Ovary (tissue), 7 donors: ENCODE measurements at regions not wholly inside any gene's neighbourhood (a gene's known extent, or its start where the extent isn't known, plus 50 kb on each side); places are given as distances from the start of the nearest gene placed in this dataset.
A peak's percentile ranks its signal among the peaks of the same experiment; 100 is the strongest.

Source experiments
- DNase-seq, 5 donors: peaks; one replicate each; pipeline ENCODE4 v3.0.0-alpha.2; 2019 to 2020
- H3K27ac ChIP-seq, 2 donors: fragments of 200-600 bp; one replicate each; pipeline versions ENCODE4 v1.5.1 to v1.8.0; 2019 to 2022
- H3K27me3 ChIP-seq: fragments of 200-600 bp; one replicate; pipeline ENCODE4 v1.8.0; 2022
- H3K36me3 ChIP-seq: fragments of 200-600 bp; sonication (generic); one replicate; pipeline ENCODE4 v1.5.1; 2019
- H3K4me1 ChIP-seq: one replicate; pipeline ENCODE4 v1.8.1; 2013; ENCODE audit warnings: mild to moderate bottlenecking, moderate library complexity; ENCODE audit not compliant: insufficient read depth
- H3K4me3 ChIP-seq: fragments of 200-600 bp; sonication (generic); one replicate; pipeline ENCODE4 v1.5.1; 2017
- H3K9me3 ChIP-seq, 2 donors: fragments of 200-600 bp in 1 of 2; sonication (generic) in 1 of 2; one replicate each; pipeline versions ENCODE4 v1.5.1 to v1.8.1; 2013 to 2019; ENCODE audit warnings: mild to moderate bottlenecking in 1 of 2, moderate library complexity in 1 of 2
- EP300 ChIP-seq: sonication (generic); formaldehyde crosslinking; IDR thresholded peaks from one replicate; pipeline ENCODE4 v1.6.1; 2017; ENCODE audit warnings: antibody characterized with exemption
- POLR2A ChIP-seq: fragments of 450-650 bp; IDR thresholded peaks from one replicate; pipeline ENCODE4 v1.6.1; 2017; ENCODE audit warnings: antibody characterized with exemption, mild to moderate bottlenecking, moderate library complexity
- WGBS, 3 donors: extraction: QIAGEN DNeasy Blood & Tissue Kit in 1 of 3; methylation state at CpG; one replicate each; pipeline versions ENCODE4 v1.1.5 to v1.1.7; 2013 to 2017; 5-methylcytosine and 5-hydroxymethylcytosine counted together
- intact Hi-C, 4 donors: fragments of 100-400 bp; cut with DNase I; formaldehyde crosslinking; loops; one replicate each; pipeline versions ENCODE4 v1.11.0 to v1.15.1; 2022 to 2023
- TF ChIP-seq, protein P1 (sequence below), 3 donors: fragments of 450-650 bp in 2 of 3; fragments of 200-600 bp in 1 of 3; IDR thresholded peaks; one replicate each; pipeline versions ENCODE4 v1.5.1 to v1.8.0; 2016 to 2022; ENCODE audit warnings: antibody characterized with exemption in 3 of 3, mild to moderate bottlenecking in 1 of 3
- donor health status: DM: no; HTN: no; CAD: no; lungs with moderate emphysema.
- donor health status: DM: no; HTN: no; CAD: no.
- donor health status: Bipolar disorder and iron deficiency.
- donor health status: DM: no; HTN: no; CAD: no.
- donor health status: DM: yes; HTN: yes; CAD: no.

- intact Hi-C loops = no loop called here
These were observed 109.6 kb downstream of the EFNB1 start for GRCh38 chrX:68938244-68939004.

GRCh38 chrX:68937581-68937980 is 108.8 kb downstream of the EFNB1 start:
- no peak for DNase-seq
- Histone ChIP-seq H3K9me3 (no peaks in the 10 kb centered on the region), H3K27me3 (no peaks in the 10 kb centered on the region), H3K4me3 (no peak overlapping the region), H3K27ac (no peak overlapping the region), H3K4me1 (no peaks in the 10 kb centered on the region), H3K36me3 (no peaks in the 10 kb centered on the region)
- TF ChIP-seq, protein P1, sequence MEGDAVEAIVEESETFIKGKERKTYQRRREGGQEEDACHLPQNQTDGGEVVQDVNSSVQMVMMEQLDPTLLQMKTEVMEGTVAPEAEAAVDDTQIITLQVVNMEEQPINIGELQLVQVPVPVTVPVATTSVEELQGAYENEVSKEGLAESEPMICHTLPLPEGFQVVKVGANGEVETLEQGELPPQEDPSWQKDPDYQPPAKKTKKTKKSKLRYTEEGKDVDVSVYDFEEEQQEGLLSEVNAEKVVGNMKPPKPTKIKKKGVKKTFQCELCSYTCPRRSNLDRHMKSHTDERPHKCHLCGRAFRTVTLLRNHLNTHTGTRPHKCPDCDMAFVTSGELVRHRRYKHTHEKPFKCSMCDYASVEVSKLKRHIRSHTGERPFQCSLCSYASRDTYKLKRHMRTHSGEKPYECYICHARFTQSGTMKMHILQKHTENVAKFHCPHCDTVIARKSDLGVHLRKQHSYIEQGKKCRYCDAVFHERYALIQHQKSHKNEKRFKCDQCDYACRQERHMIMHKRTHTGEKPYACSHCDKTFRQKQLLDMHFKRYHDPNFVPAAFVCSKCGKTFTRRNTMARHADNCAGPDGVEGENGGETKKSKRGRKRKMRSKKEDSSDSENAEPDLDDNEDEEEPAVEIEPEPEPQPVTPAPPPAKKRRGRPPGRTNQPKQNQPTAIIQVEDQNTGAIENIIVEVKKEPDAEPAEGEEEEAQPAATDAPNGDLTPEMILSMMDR (IDR thresholded peaks at IDR 0.05) = no peak
- TF ChIP-seq EP300 = no peak
- no peak for TF ChIP-seq POLR2A
- WGBS, 3 donors = 82 to 91% (median 84%) methylated on average over 2 of the region's 2 CpGs
- intact Hi-C loops = no loop called here

More at GRCh38 chrX:68938244-68939004, 109.6 kb downstream of the EFNB1 start:
- TF ChIP-seq, protein P1 (IDR thresholded peaks at IDR 0.05) = no peak
- TF ChIP-seq POLR2A (no peak), EP300 (no peak)
- Histone ChIP-seq H3K4me1 (no peaks in the 10 kb centered on the region), H3K27me3 (no peaks in the 10 kb centered on the region), H3K36me3 (no peaks in the 10 kb centered on the region), H3K27ac (no peak overlapping the region), H3K4me3 (no peak overlapping the region), H3K9me3 (no peaks in the 10 kb centered on the region)
- 32 to 43% (median 41%) methylated on average over 4 of the region's 4 CpGs for WGBS, 3 donors
- peak in 2 of 5 donors; percentile 34 to 40 for DNase-seq

GRCh38 chrX:68936608-68937007 is 107.8 kb downstream of the EFNB1 start:
- DNase-seq = no peak
- intact Hi-C loops = no loop called here

GRCh38 chrX:68936126-68936525 is 107.3 kb downstream of the EFNB1 start:
- TF ChIP-seq EP300 (no peak), POLR2A (no peak)
- TF ChIP-seq, protein P1 (IDR thresholded peaks at IDR 0.05) = no peak
- intact Hi-C loops = no loop called here
- Histone ChIP-seq H3K4me1 (no peaks in the 10 kb centered on the region), H3K4me3 (no peak overlapping the region), H3K9me3 (no peaks in the 10 kb centered on the region), H3K36me3 (no peaks in the 10 kb centered on the region), H3K27me3 (no peaks in the 10 kb centered on the region), H3K27ac (no peak overlapping the region)
- no peak for DNase-seq
- WGBS, 3 donors = 70 to 81% (median 72%) methylated on average over 4 of the region's 4 CpGs

More at GRCh38 chrX:68936608-68937007, 107.8 kb downstream of the EFNB1 start:
- Histone ChIP-seq H3K9me3 (no peaks in the 10 kb centered on the region), H3K4me3 (no peak overlapping the region), H3K27ac (no peak overlapping the region), H3K4me1 (no peaks in the 10 kb centered on the region), H3K27me3 (no peaks in the 10 kb centered on the region), H3K36me3 (no peaks in the 10 kb centered on the region)
- TF ChIP-seq POLR2A = no peak
- TF ChIP-seq, protein P1 (IDR thresholded peaks at IDR 0.05) = no peak
- TF ChIP-seq EP300 = no peak
